GM19240 (cell line): ENCODE measurements at regions not wholly inside any gene's neighbourhood (a gene's known extent, or its start where the extent isn't known, plus 50 kb on each side); places are given as distances from the start of the nearest gene placed in this dataset.

ENCODE experiments used
- DNase-seq: peaks from one replicate; pipeline ENCODE4 v3.0.0; 2011; ENCODE audit warnings: low spot score; ENCODE audit not compliant: insufficient read length

DNA sequence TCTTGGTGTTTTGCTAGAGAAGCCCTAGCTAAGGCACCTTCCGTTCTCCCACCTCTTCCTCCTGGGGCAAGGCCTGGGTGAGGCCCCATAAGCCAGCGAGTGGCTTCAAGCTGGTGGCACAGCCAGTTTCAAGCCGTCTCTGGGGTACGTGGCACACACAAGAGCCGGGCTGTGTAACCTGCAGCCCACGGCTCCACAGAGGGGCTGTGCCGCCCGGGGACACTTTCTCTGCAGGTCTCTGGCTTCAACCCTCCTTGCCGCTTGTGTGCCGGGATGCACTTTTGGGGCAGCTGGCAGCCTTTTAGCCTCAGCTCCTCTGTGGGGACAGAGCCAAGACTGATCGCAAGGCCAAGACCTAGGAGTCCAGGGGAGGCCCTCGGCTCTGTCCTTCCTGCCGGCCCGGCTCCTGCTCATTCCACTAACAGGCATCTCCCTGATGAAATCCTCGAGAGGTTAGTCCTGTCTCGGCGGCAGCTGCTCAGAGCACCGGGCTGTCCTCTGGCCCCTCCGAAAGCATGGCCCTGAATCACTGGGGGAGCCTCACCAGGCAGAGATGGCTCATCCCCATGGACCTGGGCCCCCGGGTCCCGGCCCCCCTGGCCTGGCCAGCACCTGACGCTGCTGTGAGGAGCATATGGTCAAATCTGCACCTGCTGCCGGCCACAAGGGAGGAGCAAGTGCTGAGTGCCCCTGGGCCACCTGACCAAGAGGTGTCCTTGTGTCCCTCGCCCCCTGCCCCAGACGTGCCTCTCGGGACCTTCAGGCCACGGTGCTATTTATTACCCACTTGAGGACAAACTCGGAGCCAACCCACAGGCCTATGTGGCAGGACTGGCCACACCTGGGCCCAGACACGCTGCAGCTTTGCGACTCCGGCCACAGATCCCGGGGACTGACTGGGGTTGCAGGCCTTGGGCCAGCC, 98.5 kb downstream of the METRNL start:
- DNase-seq: no peak

GRCh38 chr17:83178533-83179304, 99.3 kb downstream of the METRNL start:
- DNase-seq: no peak

- no peak for DNase-seq
Observed at GRCh38 chr17:83179374-83179773, 100.0 kb downstream of the METRNL start.

DNA sequence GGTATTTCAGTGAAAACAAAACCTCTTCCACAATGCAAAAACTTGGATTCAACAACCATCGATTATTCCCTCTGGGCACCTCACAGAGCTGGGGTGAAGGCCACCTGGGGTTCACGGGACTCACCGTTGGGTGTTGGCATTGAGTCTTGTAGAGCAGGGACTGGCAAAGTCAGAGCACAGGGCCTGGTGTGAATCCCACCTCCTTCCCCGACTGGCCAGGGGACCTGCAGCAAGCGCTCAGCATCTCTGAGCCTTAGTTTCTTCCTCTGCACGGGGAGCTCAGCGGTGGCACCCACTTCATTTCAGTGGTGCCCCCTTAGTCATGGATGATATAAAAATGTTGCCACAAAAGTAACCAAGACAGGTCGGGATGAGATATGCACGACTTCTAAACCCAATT, 100.4 kb downstream of the METRNL start:
- DNase-seq: no peak

DNA sequence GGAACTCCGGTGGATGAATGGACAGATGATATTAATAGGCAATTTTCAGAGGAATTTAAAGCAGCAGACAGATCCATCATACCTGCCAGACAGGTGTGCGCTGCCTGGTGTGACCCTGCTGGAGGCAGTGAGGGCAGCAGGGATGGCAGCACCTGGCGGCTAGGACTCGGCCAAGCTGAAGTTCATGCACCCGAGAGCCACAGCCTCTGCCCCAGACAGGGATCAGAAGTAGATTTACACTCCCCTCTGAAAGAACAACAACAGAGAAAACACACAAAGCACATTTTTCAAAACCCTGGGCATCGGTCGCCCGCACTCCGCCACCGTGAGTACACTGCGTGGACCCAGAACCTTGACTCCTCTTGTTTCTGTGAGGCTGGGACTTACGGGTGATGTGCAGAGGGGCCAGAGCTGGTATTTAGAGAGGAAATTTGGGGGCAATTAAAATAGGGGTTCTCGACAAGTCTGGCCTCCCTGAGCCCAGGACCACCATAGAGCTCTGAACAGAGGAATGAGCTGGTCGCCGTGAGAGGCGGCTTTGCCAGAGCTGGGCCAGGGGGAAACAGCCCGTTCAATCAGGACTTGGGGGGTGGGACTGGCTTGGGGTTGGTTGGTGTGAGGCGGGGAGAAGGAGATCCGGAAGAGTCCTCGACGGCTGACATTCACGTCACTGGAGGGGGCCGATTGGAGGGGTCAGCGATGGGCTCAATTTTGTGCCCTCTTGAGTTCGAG, 101.0 kb downstream of the METRNL start:
- DNase-seq: no peak

DNA sequence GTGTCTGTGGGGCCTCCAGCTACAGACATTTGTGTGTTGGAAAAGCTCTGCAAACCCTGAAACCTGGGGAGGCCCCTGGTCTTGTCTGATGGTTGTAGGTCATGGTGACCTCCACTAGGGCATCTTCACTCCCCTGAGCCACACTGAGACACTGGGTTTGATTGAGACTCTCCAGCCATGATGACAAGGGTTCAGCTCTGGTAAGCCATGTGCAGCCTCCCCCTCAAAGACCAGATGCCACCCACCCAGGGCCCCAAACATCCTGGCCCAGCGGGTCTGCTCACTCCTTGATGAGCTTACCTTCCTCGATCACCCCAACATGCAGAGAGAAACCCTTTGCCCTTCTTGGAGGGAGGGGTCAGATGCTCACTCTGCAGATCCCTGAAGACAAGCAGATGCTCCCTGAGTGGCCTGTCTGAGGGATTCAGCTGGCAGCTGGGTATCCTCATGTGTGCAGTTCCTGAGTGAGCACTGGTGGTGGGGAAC, 101.6 kb downstream of the METRNL start:
- no peak for DNase-seq

DNA sequence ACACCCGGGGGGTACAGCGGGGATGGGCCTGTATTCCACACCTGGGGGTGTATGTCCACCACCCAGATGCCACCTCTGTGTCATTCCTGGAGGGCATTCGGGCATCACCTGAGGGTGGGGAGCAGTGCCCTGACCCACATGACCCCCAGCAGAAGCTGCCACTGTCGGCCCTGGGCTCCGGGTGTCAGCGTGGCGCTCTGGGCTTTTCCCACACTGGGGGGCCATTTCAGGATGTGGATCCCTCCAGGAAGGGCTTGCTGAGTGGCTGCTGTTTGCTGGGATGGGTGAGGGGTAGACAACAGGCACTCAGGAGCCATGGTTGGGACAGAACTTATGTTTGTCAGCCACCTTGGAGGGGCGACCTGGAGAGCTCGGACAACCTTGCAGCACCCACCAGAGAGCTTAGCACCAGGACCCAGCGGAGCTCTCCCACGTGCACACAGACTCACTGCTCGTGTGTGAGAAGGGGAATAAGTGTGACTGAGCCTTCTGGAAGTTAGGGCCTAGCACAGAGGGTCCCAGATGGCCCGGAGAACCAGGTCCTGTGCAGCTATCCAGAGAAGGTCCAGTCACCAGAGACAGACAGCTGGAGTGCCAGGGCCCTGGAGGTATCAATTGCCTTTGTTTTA, 102.7 kb downstream of the METRNL start:
- no peak for DNase-seq

DNA sequence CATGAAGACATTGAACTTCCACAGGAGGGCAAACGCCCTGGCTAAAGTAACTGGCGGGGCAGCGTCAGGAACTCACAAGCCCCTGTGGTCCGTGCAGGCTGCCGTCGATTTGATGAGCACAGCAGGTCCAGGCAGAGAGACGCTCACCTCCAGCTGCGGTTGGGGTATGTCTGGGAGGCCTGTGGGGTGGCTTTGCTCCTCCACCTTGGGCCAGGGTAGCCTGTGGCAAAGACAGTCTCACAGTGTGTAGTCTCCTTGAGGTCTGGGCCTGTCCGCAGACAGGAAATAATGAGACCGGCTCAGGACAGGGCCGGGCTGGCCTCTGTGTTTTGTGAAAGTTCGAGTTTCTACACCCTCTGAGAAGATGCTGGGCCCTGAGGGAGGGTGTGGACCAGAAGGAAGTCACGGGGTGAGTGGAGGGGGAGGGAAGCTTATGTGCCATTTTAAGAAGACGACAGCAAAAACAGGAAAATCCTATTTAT, 103.3 kb downstream of the METRNL start:
- no peak for DNase-seq

DNA sequence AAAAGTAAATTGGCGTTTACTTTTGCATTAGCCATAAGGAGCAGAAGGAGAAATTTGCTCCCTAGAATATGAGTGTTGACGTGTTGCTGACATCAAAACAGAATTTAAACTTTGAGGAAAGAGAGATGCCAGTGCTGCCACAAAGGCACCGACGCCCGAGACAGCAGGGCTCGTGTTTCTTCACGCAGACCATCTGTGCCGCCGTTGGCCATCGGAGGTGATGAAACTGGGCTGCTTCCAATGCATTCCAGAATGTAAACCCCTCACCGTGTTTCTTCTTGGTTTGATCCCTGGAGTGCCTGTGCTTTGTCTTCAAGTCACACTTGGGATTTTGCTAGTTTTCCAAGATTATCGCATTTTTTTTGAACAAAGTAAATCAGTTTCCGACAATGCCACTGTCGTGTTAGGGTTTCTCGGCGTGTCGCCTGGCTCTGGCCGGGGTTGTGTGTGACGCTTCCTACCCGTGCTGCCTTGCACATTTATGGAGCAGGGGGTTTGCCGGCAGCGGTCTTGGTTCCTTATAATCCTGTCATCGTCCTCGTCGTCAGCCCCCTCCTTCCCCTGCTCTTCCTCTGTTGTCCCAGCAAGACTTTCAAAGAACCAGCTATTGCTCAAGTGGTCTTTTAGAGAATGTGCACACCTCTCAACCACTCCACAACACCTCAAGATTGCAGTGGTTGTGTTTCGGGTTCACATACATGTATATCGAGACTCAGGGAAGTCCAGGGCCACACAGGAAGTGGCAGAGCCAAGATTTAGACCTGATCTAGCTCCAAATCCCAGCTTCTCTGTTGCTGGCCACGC, 103.9 kb downstream of the METRNL start:
- DNase-seq: no peak

DNA sequence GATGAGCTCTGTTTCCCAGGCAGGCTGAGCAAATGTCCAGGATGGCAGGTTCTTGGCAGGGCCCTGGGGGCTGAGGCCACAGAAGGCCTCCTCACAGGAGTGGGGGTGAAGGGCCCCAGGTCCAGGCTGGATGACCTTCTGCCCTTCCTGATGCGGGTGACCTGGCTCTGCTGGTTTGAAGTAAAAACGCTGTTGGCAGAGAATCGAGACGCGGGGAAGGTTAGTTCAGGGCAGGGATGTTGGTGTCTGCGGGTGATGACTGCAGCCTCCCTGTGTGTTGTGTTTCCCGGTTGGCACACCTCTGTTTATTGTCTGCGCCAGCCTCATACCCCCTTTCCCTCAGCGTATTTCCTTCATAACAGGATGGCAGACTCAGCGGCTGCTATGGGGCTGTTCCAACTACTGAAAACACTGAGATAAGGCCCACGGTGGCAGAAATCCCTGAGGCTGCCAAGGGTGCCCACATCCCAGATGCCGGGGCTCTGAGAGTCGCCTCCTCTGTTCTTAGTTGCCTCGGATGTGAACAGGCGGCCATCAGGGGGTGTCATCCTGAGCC, 104.6 kb downstream of the METRNL start:
- no peak for DNase-seq

GRCh38 chr17:83185023-83186002, 105.9 kb downstream of the METRNL start:
- DNase-seq: no peak

DNA sequence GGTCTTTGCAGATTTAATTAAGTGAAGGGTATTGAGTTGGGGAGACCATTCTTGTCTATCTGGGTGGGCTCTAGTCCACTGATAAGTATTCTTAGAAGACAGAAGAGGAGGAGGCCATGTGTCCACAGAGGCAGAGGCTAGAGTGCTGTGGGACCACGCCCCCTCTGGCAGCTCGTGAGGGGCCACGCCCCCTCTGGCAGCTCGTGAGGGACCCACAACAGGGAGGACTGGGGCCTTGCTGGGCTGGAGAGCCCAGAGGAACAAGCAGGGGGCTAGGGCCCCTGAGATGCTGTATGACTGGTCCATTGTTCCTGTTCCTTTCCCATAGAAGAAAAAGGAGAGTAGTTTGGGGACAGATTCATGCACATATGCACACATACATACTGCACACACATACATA, 106.8 kb downstream of the METRNL start:
- no peak for DNase-seq

DNA sequence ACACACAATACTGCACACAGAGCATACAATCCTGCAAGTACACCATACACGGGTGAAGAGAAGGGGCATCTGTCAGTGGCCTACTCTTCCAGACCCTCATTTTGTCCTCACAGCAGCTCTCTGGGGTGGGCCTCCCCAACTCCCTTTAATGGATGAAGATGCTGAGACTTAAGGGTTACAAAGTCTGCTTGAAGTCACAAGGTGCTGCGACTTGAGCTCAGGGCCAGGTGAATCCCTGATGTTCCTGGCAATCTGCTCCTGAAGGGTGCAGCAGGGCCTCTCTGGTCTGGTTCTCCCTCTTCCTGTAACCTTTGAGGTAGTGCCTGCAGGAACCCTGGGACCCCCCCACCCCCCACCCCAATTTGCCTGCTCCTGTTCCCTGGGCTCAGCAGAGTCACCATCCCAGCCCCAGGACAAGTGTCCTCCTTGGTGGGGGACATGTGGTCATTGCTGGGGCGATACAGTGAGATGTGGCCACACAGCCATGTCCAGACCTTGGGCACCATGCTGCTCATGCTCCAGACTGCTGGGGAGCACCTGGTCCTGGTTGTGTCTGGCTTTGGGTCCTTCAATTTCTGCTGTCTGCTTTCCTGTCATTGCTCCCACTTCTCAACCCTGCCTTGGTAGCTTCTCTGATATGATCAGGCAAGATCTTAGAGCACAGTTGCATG, 107.5 kb downstream of the METRNL start:
- DNase-seq: no peak

GRCh38 chr17:83187782-83188311, 108.4 kb downstream of the METRNL start:
- no peak for DNase-seq

DNA sequence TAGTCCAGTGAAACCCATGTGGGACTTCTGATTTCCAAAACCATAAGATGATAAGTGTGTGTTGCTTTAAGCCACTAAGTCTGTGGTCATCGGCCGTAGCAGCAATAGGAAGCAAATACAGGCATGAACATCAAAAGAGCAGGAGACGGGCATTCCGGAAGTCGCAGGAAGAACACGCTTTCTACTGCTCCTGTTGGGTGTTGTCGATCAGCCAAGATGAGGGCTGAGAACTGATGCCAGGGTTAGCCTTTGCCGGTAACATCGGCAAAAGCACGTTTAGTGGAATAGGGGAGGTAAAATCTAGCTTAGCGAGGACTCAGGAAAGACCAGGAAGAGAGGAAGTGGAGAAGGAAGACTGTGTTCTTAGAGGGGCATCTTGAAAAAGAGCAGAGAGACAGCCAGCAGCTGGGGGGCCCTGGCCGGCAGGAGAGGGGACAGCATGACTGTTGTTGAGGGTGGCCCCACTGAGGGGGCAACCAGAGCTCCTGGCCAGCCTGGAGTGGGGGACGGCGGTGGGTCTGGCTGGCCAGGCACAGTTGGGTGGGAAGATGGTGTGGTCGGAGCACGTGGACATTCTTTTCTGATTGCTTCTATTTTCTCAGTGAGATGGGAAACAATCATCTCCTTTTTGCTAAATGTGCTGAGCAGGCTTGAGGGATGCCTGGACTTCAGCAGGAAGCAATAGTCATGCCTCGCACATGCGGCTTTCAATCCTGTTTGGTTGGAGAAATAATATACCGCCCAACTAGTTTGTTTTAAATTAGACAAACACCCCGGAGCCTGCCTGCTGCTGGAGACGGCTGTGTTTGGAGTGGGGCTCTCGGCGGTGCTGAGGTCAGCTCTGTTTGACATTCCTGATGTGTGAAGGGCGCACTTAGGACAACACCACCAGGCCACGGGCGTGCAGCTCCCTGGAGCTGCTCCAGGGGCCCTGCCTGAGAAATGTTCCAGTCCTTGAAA, 109.9 kb downstream of the METRNL start:
- DNase-seq: no peak

DNA sequence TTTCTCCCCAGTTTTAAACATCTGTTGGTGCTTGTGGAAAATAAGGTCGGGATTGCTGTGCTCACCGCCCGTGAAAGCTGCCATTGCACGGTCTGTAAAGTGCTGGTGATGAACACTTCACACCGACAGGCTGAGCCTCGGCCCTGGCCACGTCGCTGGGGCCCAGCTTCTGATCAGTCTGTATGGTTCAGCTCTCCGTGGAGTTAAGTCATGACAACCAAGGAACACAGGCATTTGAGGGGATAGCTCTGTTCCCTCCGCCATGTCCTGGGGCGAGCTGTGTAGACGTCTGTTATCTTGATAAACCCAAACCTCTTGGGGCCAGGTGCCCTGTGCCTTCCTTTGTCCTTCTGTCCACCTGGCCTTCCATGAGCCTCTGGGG, 110.6 kb downstream of the METRNL start:
- no peak for DNase-seq
